ENCODE measurements at regions not wholly inside any gene's neighbourhood (a gene's known extent, or its start where the extent isn't known, plus 50 kb on each side); places are given as distances from the start of the nearest gene placed in this dataset.
"Not testable (repeated sequence)": the region's sequence is repeated elsewhere in the genome, so short reads cannot be mapped to it uniquely, and the experiment has no call there.

GRCh38 chr6:51318674-51319073, 500.0 kb downstream of the TFAP2B start:
- Histone ChIP-seq H3K36me3 (ENCODE audit: control insufficient read depth, insufficient read depth, low read length) (no peaks in the 10 kb centered on the region), H3K9ac (ENCODE audit: insufficient read depth, low read length) (no peak overlapping the region), H4K20me1 (ENCODE audit: control insufficient read depth, extremely low read depth, insufficient read depth, low read length) (no peaks in the 10 kb centered on the region), H3K4me2 (ENCODE audit: extremely low read depth, insufficient read depth, low read length) (no peak overlapping the region), H3K27ac (ENCODE audit: insufficient read depth, low read length) (no peak overlapping the region), H3K4me3 (replicated peaks in 1 of 4; ENCODE audit: control extremely low read depth in 1 of 4, insufficient read depth in 1 of 4, low read depth in 3 of 4, low read length in 4 of 4) (no peak overlapping the region), H2AFZ (ENCODE audit: low read length) (no peak overlapping the region), H3K9me3 (ENCODE audit: control insufficient read depth, insufficient read depth, low read depth, low read length) (no peaks in the 10 kb centered on the region), H3K4me1 (ENCODE audit: control insufficient read depth, extremely low read depth, insufficient read depth, low read length) (no peaks in the 10 kb centered on the region), H3K79me2 (ENCODE audit: control insufficient read depth, insufficient read depth, low read length) (no peaks in the 10 kb centered on the region), H3K27me3 (ENCODE audit: control insufficient read depth, insufficient read depth, low read length) (no peaks in the 10 kb centered on the region)
- no peak for DNase-seq (ENCODE audit: low read depth in 2 of 2)
- TF ChIP-seq CTCF (conservative IDR thresholded peaks at IDR 0.05 in 1 of 2, IDR thresholded peaks at IDR 0.05 in 1 of 2; ENCODE audit: low read depth in 1 of 2, low read length in 2 of 2) (no peak), EZH2 (IDR thresholded peaks at IDR 0.05; ENCODE audit: low read length, missing control alignments) (no peak)

DNA sequence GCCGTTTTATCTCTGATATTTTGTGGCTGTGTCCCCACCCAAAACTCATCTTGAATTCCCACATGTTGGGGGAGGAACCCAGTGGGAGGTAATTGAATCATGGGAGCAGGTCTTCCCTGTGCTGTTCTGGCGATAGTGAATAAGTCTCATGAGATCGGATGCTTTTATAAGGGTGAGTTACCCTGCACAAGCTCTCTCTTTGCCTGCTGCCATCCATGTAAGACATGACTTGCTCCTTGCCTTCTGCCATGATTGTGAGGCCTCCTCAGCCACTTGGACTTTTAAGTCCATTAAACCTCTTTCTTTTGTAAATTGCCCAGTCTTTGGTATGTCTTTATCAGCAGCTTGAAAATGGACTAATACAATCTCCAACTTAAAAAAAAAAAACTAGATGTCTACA, 502.8 kb downstream of the TFAP2B start:
- H3K27ac ChIP-seq (ENCODE audit: insufficient read depth, low read length); H3K79me2 ChIP-seq (ENCODE audit: control insufficient read depth, insufficient read depth, low read length); H3K36me3 ChIP-seq (ENCODE audit: control insufficient read depth, insufficient read depth, low read length); H3K4me1 ChIP-seq (ENCODE audit: control insufficient read depth, extremely low read depth, insufficient read depth, low read length); H2AFZ ChIP-seq (ENCODE audit: low read length); H3K4me3 ChIP-seq (replicated peaks in 1 of 4; ENCODE audit: control extremely low read depth in 1 of 4, insufficient read depth in 1 of 4, low read depth in 3 of 4, low read length in 4 of 4); H3K4me2 ChIP-seq (ENCODE audit: extremely low read depth, insufficient read depth, low read length); H4K20me1 ChIP-seq (ENCODE audit: control insufficient read depth, extremely low read depth, insufficient read depth, low read length); DNase-seq (ENCODE audit: low read depth in 2 of 2); H3K9ac ChIP-seq (ENCODE audit: insufficient read depth, low read length); H3K27me3 ChIP-seq (ENCODE audit: control insufficient read depth, insufficient read depth, low read length); H3K9me3 ChIP-seq (ENCODE audit: control insufficient read depth, insufficient read depth, low read depth, low read length): not testable (repeated sequence)

DNA sequence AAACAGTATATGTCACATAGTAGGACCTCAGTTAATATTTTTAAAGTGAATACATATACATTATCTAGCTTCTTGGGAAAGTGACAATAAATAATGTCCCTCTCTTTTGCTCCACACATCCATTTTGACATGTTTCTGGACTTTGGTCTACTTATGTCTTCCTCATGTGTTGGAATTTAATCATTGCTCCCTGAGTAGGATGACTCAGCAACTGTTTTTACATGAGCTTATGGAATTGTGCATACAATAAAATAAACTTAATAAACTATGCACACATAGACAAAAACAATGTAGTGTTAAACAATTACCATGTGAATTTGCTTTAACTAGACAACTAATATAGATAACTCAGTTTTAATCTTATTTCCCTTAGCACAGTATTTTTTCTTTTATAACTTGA, 503.8 kb downstream of the TFAP2B start:
- Histone ChIP-seq H3K79me2 (ENCODE audit: control insufficient read depth, insufficient read depth, low read length) (no peaks in the 10 kb centered on the region), H3K36me3 (ENCODE audit: control insufficient read depth, insufficient read depth, low read length) (no peaks in the 10 kb centered on the region), H3K27me3 (ENCODE audit: control insufficient read depth, insufficient read depth, low read length) (no peaks in the 10 kb centered on the region), H3K9ac (ENCODE audit: insufficient read depth, low read length) (no peak overlapping the region), H4K20me1 (ENCODE audit: control insufficient read depth, extremely low read depth, insufficient read depth, low read length) (no peaks in the 10 kb centered on the region), H3K4me2 (ENCODE audit: extremely low read depth, insufficient read depth, low read length) (no peak overlapping the region), H3K4me1 (ENCODE audit: control insufficient read depth, extremely low read depth, insufficient read depth, low read length) (no peaks in the 10 kb centered on the region), H2AFZ (ENCODE audit: low read length) (no peak overlapping the region), H3K27ac (ENCODE audit: insufficient read depth, low read length) (no peak overlapping the region), H3K4me3 (replicated peaks in 1 of 4; ENCODE audit: control extremely low read depth in 1 of 4, insufficient read depth in 1 of 4, low read depth in 3 of 4, low read length in 4 of 4) (no peak overlapping the region), H3K9me3 (ENCODE audit: control insufficient read depth, insufficient read depth, low read depth, low read length) (no peaks in the 10 kb centered on the region)
- TF ChIP-seq CTCF (conservative IDR thresholded peaks at IDR 0.05 in 1 of 2, IDR thresholded peaks at IDR 0.05 in 1 of 2; ENCODE audit: low read depth in 1 of 2, low read length in 2 of 2) (no peak), EZH2 (IDR thresholded peaks at IDR 0.05; ENCODE audit: low read length, missing control alignments) (no peak)
- no peak for DNase-seq (ENCODE audit: low read depth in 2 of 2)

DNA sequence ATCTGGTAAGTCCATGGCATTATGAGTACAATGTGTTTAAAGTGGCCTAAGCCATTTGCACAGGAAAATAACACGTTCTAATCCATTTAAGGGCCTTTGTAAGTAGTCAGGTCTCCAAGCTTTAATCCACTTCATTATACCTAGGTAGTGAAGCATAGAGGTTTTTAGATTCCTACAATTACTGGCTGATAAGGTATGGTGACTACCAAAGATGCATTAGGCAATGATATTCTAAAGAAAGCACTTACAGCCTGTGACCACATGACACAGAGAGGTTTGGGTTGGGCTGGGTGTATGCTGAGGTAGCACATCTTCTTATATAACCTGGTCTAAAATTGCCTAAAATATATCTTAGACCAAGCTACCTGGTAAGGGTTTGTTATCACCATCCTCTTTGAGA, 504.4 kb downstream of the TFAP2B start:
- Histone ChIP-seq H3K9ac (ENCODE audit: insufficient read depth, low read length) (no peak overlapping the region), H3K4me2 (ENCODE audit: extremely low read depth, insufficient read depth, low read length) (no peak overlapping the region), H3K4me3 (replicated peaks in 1 of 4; ENCODE audit: control extremely low read depth in 1 of 4, insufficient read depth in 1 of 4, low read depth in 3 of 4, low read length in 4 of 4) (no peak overlapping the region), H3K79me2 (ENCODE audit: control insufficient read depth, insufficient read depth, low read length) (no peaks in the 10 kb centered on the region), H3K36me3 (ENCODE audit: control insufficient read depth, insufficient read depth, low read length) (no peaks in the 10 kb centered on the region), H3K27ac (ENCODE audit: insufficient read depth, low read length) (no peak overlapping the region), H3K4me1 (ENCODE audit: control insufficient read depth, extremely low read depth, insufficient read depth, low read length) (no peaks in the 10 kb centered on the region), H3K27me3 (ENCODE audit: control insufficient read depth, insufficient read depth, low read length) (no peaks in the 10 kb centered on the region), H3K9me3 (ENCODE audit: control insufficient read depth, insufficient read depth, low read depth, low read length) (no peaks in the 10 kb centered on the region), H2AFZ (ENCODE audit: low read length) (no peak overlapping the region), H4K20me1 (ENCODE audit: control insufficient read depth, extremely low read depth, insufficient read depth, low read length) (no peaks in the 10 kb centered on the region)
- DNase-seq (ENCODE audit: low read depth in 2 of 2), result no peak
- TF ChIP-seq CTCF (conservative IDR thresholded peaks at IDR 0.05 in 1 of 2, IDR thresholded peaks at IDR 0.05 in 1 of 2; ENCODE audit: low read depth in 1 of 2, low read length in 2 of 2) (no peak), EZH2 (IDR thresholded peaks at IDR 0.05; ENCODE audit: low read length, missing control alignments) (no peak)
